Heart left ventricle (tissue), 16 donors: ENCODE measurements at regions not wholly inside any gene's neighbourhood (a gene's known extent, or its start where the extent isn't known, plus 50 kb on each side); places are given as distances from the start of the nearest gene placed in this dataset.

Experiments used
- ATAC-seq, 4 donors: fragments of 200-7000 bp; cut with Tn5 transposase; one replicate each; pipeline ENCODE4 v1.9.1; 2020 to 2022; ENCODE audit warnings: moderate library complexity in 4 of 4, mild to moderate bottlenecking in 3 of 4, moderate number of reproducible peaks in 1 of 4
- DNase-seq, 5 donors: peaks; one replicate each; pipeline ENCODE4 v3.0.0-alpha.2; 2020
- H3K27ac ChIP-seq, 12 donors: fragments of 200-600 bp; sonication (generic) in 4 of 12; one replicate each; pipeline versions ENCODE4 v1.5.0 to v1.8.0; 2016 to 2022; ENCODE audit warnings: mild to moderate bottlenecking in 2 of 12
- H3K27me3 ChIP-seq, 9 donors: fragments of 200-600 bp; sonication (generic) in 2 of 9; one replicate each; pipeline versions ENCODE4 v1.5.1 to v1.8.0; 2016 to 2022; ENCODE audit warnings: mild to moderate bottlenecking in 3 of 9
- H3K36me3 ChIP-seq, 9 donors: fragments of 200-600 bp; sonication (generic) in 2 of 9; one replicate each; pipeline versions ENCODE4 v1.5.0 to v1.8.0; 2018 to 2022; ENCODE audit warnings: mild to moderate bottlenecking in 2 of 9
- H3K4me1 ChIP-seq, 12 donors: fragments of 200-600 bp; sonication (generic) in 4 of 12; one replicate each; pipeline versions ENCODE4 v1.5.0 to v1.8.0; 2016 to 2022; ENCODE audit warnings: mild to moderate bottlenecking in 3 of 12
- H3K4me3 ChIP-seq, 12 donors: fragments of 200-600 bp; sonication (generic) in 4 of 12; one replicate each; pipeline versions ENCODE4 v1.5.0 to v1.8.0; 2017 to 2022; ENCODE audit warnings: mild to moderate bottlenecking in 9 of 12, moderate library complexity in 4 of 12
- H3K9me3 ChIP-seq, 12 donors: fragments of 200-600 bp; sonication (generic) in 4 of 12; one replicate each; pipeline versions ENCODE4 v1.5.0 to v1.8.0; 2016 to 2022; ENCODE audit warnings: mild to moderate bottlenecking in 1 of 12
- CTCF ChIP-seq, 12 donors: fragments of 200-600 bp; sonication (generic) in 4 of 12; IDR thresholded peaks; one replicate each; pipeline versions ENCODE4 v1.5.0 to v1.8.0; 2018 to 2022; ENCODE audit warnings: antibody characterized with exemption in 12 of 12, mild to moderate bottlenecking in 5 of 12
- POLR2A ChIP-seq, 2 donors: fragments of 450-650 bp; IDR thresholded peaks; one replicate each; pipeline ENCODE4 v1.6.1; 2017; ENCODE audit warnings: antibody characterized with exemption in 2 of 2, mild to moderate bottlenecking in 2 of 2, moderate library complexity in 2 of 2
- WGBS, 4 donors: extraction: QIAGEN DNeasy Blood & Tissue Kit in 2 of 4; methylation state at CpG; one replicate each; pipeline versions ENCODE4 v1.1.5 to v1.1.7; 2013 to 2018; 5-methylcytosine and 5-hydroxymethylcytosine counted together
- intact Hi-C, 10 donors: fragments of 100-400 bp; cut with DNase I; formaldehyde crosslinking; loops; one replicate each; pipeline versions ENCODE4 v1.11.1 to v1.14.2; 2022
- donor health status: ischemic (EF 13 %, LVEDD 7.1; RV severe dilation, severe dysfunction).
- donor health status: healthy with polysubstance abuse.
- donor health status: DM: no; HTN: yes; CAD: no.
- donor health status: DM: no; HTN: no; CAD: no.
- donor health status: ischemic (EF 25% LVEDD 6.9; RV normal size, moderate dysfunction).
- donor health status: ischemic (EF 25% LVEDD 5.7; RV mildly dilated, moderate dysfunction).
- donor health status: healthy.
- donor health status: DM: yes; HTN: yes; CAD: no.
- donor health status: ischemic (EF 35%, LVEDD 5.7; RV mildly dilated, moderate dysfunction).
- donor health status: nonischemic (EF 11% LVEDD 7.7; RV severe dilation, severe dysfunction).
- donor health status: DM: yes; HTN: yes; CAD: no.
- donor health status: PGD.
- donor health status: ischemic (EF 29% LVEDD 5.4; RV normal size, mild dysfunction).
- donor health status: nonischemic (EF 23%, LVEDD 6.1; RV moderate dilation, normal function).

- DNase-seq (no peak), ATAC-seq (no peak)
- WGBS, 4 donors = 65 to 74% (median 70%) methylated on average over 2 of the region's 2 CpGs
- intact Hi-C loops = no loop called here
- H3K4me3 ChIP-seq = no peak overlapping the region
- H3K36me3 ChIP-seq = no peaks in the 10 kb centered on the region
- H3K27ac ChIP-seq = no peak overlapping the region
- H3K4me1 ChIP-seq = no peaks in the 10 kb centered on the region
- no peak for TF ChIP-seq POLR2A (IDR thresholded peaks at IDR 0.05)
- TF ChIP-seq CTCF (IDR thresholded peaks at IDR 0.05) = no peak
- no peaks in the 10 kb centered on the region for H3K27me3 ChIP-seq
- H3K9me3 ChIP-seq = no peaks in the 10 kb centered on the region
Measured at GRCh38 chr11:106619320-106619990, 398.8 kb downstream of the GUCY1A2 start.

- TF ChIP-seq POLR2A (IDR thresholded peaks at IDR 0.05) (no peak), CTCF (IDR thresholded peaks at IDR 0.05) (no peak)
- Histone ChIP-seq H3K36me3 (no peaks in the 10 kb centered on the region), H3K4me3 (no peak overlapping the region), H3K4me1 (no peaks in the 10 kb centered on the region), H3K27me3 (no peaks in the 10 kb centered on the region), H3K27ac (no peak overlapping the region), H3K9me3 (no peaks in the 10 kb centered on the region)
- intact Hi-C loops = no loop called here
- DNase-seq (no peak), ATAC-seq (no peak)
- 70 to 78% (median 73%) methylated on average over 3 of the region's 3 CpGs for WGBS, 4 donors
Measured at GRCh38 chr11:106621484-106621883, 396.8 kb downstream of the GUCY1A2 start.
